Dedifferentiated amniotic fluid mesenchymal stem cell (primary cell): ENCODE measurements at regions not wholly inside any gene's neighbourhood (a gene's known extent, or its start where the extent isn't known, plus 50 kb on each side); places are given as distances from the start of the nearest gene placed in this dataset.

Experiments used
- DNase-seq: peaks from one replicate; pipeline ENCODE4 v3.0.0-alpha.2; 2016; ENCODE audit errors: extremely low spot score

DNA sequence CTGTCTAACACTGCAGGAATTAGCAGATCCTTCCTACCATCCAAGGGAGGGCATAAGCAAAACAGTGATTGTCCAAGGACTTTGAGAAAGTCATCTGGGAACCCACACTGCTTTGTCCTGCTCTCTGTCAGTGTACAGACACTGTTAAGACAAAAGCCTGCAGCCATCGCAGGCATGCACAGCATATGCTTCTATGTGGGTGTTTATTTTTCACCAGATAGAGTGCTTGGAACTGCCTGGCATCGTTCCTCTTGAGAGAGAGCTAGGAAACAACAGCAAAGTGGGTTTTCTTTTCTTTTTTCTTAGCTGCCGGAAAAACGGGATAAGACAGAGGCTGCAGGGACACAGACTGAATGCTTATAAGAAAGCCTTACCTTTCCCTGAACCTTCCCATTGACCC is 212.3 kb downstream of the ICE1 start:
- no peak for DNase-seq

DNA sequence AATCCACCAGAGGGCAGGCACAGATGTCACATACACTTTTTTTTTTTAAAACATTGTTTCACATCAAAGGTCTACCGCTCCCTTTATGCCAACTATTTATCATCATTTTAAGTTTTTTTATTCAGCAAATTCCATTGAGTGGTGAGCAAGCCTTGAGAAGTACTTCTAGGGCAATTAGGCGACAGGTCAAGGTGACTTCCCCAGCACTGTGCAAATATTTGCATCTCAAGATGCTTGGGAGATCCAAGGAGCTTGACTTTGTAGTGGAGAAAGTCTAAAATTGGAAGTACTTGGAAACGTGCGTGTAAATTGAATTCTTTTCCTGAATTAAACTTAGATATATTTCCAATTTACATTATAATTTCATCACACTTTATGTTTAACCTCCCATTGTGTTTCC is 211.1 kb downstream of the ICE1 start:
- DNase-seq = no peak

DNA sequence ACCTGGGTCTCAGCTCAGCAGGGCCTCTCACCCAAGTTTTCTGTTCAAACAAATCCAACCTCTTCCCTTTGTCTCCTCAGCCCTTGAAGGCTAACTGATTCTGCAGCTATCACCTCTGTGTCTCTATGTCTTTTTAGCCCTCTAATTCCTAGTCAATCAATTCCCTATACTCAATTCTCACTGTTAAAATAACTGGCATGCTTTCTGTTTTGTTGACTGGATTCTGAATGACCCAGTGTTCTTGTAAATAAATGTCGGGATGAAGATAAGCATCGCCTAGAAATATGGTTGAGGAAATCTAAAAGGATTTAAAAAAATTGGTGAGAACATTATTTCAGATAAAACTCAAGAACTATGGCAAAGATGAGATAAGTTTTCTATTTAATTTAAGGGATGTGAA is 210.2 kb downstream of the ICE1 start:
- DNase-seq = no peak

DNA sequence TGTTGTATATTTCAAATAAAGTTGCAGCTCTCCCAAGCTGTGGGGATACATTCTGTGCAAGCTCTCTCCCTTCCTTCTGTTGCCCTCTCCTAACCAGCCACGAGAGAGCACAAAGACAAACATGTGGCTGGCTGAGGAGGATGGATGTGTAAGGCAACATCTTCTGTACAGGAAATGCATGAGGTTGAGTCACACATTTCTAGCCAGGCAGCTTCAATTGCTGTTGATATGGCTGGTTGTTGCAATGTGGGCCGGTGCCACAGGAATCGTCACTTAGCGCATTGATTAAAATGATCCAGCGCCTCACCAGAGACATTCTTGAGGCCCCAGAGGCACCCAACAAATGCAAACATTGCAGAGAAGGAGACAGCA is 207.1 kb downstream of the ICE1 start:
- no peak for DNase-seq

DNA sequence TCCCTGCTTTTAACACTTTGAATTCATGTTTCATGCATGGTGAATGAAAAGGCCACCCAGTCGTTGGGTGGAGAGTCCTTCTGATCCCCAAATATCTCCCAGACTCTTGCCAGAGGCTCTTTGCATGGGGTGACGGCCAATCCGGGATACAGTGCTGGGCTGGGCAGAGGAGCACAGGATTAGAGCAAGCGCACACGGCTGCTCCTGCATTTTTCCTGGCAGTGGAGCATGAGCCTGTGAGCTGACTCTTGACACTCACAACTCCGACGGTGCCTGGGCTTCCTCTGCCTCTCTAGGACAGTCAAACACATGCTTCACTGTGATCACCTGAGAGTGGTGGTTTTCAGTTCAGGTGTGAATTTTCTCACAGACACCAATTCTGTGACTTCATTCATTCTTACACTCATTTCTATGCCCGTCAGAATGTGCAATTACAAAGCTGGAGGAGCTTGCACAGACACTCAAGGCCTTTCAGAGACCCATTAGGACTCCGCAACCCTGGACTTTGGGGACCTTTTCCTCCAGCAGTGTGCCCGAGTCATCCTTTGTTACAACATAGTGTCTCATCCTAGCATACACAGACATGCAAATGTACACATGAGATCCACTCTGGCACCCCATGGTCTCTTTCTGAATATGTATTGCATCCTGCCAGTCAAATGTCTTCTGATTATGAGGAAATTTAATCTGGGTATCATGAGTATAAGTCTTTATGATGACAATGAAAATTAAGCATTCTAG is 206.6 kb downstream of the ICE1 start:
- DNase-seq = no peak

DNA sequence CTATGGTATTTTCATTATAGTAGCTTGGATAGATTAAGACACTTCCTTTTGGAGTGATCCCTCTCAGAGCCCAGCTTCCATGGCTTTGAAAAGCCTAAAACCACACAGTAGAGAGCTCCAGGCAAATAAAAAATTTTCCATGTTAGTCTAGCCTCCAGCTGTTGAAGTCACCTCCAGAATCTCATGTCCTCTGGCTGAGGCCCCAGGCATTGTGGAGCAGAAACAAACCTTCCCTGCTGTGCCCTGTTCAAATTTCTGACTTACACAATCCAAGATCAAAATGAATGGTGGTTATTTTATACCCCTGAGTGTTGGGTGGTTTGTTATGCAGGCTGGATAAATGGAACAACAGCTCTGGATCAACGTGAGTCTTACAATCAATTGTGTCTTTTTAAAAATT is 203.9 kb downstream of the ICE1 start:
- DNase-seq = no peak

DNA sequence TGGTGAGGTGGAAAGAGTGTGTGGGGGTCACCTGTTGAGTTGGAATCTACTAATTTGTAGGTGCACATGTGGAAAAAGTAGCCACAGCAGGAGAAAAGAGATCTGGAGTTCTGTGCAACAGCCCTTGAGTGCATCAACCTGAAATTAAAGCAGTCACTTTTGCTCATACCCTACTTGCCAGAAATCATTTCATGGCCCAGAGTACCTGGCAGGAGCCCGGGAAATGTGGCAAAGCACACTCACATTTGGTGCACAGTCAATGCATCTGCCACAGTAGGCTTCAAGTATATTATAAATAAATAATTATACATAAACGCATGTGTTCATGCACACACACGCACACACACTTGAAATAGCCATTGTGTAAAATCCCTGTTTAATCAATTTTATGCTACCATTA is 203.0 kb downstream of the ICE1 start:
- no peak for DNase-seq

DNA sequence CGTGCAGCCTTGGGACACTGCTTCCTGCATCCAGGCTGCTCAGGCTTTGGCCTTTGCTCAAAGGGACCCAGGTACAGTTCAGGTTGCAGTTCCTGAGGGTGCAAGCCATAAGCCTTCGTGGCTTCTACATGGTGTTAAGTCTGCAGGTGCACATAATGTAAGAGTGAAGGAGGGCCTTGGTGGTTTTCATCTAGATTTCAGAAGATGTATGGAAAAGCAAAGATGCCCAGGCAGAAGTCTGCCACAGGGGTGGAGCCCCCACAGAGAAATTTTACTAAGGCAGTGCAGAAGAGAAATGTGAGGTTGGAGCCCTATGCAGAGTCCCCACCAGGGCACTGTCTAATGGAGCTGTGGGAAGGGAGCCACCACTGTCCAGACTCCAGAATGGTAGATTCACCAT is 200.9 kb downstream of the ICE1 start:
- DNase-seq = no peak

DNA sequence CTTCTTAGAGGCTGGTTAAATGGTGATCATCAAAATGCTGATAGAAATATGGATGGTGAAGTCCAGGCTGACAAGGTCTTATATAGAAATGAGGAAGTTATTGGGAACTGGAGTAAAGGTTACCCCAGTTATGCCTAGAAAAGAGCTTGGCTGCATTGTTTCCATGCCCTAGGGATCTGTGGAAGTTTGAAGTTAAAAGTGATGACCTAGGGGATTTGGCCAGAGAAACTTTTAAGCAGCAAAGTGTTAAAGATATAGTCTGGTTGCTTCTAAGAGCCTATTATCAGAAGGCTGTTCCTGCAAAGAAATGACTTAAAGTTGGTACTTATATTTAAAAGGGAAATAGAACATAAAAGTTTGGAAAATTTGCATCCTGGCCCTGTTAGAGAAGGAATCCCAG is 200.3 kb downstream of the ICE1 start:
- DNase-seq = no peak

DNA sequence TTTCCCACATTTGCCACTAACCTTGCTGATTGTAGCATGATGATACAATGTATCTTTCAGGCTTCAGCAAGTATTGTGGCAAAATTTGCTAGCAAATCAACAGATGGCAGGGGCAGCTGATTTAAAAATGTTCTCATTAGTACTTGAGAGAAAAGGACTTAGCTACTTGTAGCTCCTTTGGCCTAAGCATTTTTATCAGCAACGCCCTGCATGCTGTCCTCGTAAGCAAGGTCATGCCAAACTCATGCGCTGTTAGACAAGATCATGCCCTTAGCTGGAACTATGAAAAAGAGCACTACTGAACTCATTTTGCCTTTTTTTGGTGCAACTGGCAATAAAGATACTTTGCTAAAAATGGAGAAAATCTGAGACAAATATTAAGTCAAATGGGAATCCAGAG is 197.1 kb downstream of the ICE1 start:
- DNase-seq = no peak

DNA sequence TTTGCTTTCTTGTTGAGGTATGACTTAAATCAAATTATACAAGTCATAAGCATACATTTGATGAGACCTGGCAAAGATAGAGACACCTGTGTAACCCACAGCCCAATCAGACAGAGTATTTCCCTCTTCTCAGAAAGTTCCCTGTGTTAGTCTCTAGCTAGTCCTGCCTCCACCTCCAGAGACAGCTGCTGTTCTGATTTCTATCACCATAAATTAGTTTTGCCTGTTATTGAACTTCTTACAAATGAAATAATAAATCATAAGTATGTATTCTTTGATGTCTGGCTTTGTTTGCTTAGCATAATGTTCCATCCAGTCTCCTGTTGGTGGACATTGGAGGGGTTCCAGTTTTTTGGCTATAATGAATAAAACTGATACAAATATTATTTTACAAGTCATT is 194.5 kb downstream of the ICE1 start:
- no peak for DNase-seq

DNA sequence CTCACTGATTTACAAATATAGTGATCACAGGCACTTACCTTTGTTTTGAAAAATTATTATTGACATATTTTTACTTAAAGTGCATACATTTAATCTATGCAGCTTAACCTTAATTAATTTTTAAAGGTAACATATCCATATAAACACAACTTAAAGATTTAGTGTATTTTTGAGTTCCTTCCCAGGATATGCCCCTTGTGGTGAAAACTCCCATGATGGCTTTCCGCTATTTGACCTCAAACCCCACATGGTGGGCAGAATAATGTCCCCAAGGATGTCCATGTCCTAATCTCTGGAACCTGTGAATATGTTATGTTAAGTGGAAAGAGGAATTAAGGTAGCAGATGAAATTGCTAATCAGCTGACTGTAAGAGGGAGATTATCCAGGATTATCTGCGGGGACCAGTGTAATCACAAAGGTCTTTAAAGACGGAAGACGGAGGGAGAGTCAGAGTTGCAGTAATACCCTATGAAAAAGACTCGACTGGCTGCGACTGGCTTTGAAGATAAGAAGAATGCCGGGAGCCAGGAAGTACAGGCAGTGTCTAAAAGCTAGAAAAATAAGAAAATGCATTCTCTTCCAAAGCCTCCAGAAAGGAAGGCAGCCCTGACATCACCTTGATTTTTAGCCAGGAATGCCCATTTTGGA is 193.9 kb downstream of the ICE1 start:
- DNase-seq = no peak

DNA sequence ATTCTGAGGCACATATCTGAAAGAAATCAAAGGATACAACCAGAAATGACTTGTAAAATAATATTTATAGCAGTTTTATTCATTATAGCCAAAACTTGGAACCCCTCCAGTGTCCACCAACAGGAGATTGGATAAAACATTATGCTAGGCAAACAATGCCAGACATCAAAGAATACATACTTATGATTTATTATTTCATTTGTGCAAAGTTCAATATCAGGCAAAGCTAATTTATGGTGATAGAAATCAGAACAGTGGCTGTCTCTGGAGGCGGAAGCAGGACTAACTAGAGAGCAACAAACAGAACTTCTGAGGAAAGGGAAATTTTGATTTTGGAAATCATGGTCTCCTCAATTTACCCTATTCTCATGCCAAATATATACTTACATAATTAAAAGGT is 193.1 kb downstream of the ICE1 start:
- no peak for DNase-seq

DNA sequence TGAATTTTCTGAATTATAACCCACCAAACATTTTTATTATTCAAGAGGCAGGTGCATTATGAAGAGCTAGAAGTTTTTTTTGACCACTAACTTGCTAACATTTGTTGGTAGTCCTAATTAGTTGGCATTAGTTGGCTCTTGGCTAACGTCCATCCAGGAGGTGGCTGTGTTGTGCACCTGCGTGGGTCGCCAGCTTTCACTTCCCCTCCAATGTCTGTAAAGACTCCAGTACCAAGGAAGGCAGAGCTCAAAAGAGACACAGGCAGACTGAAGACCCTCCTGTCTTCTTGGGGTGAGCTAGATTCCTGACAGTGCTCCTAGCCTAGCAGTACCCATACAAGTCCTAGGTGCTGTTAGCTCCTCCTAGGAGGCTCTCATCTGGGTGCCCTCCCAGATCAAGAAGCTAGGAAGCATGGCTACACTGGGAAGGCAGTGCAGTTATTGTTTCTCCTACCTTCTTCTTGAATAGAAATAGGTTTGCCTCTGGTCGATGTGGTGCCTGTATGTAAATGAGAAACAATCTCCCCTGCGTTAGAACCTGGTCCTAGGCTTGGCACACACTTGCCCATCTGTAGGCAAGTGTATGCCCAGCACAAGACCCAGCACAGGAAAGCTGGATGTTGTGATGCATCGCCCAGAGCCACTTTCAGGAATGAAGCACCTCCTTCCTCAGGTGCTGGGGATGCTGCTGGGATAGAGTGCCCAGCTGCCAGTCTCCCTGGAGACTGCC is 190.9 kb downstream of the ICE1 start:
- no peak for DNase-seq

DNA sequence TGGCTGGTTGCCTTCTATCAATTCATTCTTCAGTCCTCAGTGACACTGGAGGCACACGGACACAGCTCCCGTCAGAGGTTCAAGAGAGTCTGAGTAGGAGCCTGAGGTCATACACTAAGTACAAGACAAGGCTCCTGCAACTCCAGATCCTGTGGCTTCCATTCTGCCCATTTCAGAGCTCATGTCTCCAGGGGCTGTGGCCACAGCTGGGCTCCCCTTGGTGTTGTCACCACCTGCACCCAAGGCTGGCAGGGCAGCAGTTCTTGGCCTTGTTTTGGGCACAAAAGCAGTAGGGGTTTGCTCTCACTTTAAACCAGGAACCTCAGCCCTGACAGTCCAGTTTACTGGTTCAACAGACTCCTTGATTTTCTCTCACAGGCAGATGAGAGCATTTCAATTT is 189.6 kb downstream of the ICE1 start:
- DNase-seq = no peak

DNA sequence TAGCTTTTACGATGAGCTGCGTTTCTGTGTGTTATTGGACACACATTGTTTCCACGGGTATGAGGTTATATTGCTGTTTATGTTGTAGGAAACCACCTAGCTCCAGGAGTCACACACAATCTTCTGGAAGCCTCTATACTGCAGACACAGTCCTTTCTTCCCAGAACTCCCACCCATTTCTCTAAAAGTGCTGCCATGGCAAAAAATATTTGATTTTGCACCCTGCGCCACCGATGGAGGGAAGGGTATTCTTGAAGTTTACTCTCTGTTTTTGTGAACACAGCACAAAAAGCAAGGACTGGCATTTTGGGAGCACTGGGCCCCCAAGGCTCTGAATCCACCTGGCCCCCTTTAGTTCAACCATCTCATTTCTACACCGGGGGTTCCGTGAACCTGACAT is 187.5 kb downstream of the ICE1 start:
- DNase-seq = no peak

DNA sequence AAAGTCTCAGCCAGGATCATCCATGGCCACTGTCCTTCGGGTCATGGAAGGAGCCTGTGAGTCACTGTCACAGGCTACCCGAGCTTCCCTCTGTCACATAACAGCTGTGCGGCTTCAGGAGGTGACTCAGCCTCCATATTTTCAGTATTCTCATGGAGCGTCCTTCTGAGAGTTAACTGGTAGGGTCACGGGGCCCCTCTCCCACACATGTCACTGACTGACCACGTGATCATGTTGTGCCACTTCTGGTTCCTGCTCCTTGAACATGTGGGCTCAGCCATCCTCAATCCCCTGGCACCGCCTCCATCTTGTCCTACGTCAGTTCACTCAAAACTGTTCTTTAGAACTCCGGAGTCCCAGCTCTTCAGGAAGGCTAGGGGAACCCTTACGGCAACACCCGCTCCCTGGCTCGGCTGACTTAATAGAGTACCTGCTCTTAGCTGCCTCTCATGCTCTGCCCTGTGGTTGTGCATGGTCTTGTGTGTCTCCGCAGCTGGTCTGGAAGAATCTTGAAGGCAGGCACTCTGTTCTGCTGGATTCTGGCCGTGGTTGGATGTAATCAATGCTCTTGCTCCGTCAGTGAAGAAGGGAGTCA is 182.8 kb downstream of the ICE1 start:
- DNase-seq = no peak

DNA sequence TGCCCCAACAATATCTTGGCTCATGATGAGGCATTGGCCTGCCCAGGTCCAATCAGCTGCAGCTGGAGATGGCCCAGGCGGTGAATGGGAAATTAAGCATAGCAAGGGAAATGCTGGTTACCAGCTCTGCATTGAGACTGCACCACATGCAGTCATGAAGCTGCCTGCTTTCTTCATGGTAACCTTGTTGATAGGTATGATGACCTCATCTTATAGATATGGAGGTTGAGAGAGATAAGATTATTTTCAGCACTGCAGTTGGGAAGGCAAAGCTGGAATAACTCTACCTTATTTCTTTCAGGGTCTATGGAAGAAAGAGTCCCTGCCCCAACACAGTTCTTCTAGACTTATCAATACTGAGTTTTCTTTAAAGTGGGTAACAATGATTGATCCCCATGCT is 180.1 kb downstream of the ICE1 start:
- DNase-seq = no peak

DNA sequence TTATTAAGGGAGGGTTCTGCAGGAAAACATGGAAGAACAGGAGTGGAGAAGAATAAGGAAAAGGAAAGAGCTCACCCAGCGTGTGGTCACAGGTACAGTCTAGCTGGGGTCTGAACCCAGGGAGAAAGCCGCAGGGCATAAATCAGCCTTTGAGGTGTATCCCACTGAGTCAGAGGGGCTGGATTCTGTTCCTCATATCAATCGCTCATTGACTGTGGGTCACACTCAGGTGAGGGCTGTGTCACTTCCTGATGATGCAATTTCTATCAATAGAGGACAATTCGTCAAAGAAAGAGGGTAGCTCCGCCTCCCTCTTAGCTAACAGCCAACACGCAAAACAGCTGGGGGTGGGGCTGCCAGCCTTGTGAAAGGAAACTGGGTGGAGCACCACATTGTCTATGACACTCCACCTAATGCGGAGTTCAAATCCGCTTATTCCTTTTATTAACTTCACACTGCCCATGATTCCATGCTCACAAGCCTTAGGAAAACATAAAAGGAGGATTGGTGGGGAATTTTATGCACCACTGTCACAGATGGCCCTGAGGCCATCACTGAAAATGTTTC is 176.2 kb downstream of the ICE1 start:
- DNase-seq = no peak

DNA sequence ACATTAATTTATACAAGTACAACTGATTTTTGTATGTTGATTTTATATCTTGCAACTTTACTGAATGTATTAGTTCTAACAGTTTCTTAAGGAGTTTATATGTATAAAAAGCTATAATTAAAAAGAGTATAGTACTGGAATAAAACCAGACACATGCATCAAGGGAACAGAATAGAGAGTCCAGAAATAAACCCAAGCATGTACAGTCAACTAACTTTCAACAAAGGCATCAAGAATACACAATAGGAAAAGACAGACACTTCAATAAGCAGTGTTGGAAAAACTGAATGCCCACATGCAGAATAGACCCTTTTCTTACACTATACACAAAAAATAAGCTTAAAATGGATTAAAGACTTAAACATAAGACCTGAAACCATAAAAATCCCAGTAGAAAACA is 170.9 kb downstream of the ICE1 start:
- DNase-seq = no peak

DNA sequence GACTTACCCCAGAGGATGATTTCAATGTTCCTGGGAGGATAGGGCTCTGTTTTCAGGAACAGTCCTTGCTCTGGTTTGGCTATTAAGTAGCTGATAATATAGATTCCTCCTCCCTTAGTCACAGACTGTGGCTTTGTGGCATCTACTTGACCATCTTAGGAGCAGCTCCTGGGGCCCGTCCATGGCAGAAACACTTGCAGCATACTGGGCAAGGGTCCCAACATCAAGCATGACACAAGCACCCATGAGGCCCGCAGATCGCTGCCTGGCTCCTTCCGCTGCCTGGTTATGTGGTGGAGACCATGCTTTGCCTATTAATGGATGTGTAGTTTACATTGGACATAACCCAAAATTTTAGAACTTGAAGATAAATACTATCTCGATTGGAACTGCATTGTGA is 170.1 kb downstream of the ICE1 start:
- no peak for DNase-seq

DNA sequence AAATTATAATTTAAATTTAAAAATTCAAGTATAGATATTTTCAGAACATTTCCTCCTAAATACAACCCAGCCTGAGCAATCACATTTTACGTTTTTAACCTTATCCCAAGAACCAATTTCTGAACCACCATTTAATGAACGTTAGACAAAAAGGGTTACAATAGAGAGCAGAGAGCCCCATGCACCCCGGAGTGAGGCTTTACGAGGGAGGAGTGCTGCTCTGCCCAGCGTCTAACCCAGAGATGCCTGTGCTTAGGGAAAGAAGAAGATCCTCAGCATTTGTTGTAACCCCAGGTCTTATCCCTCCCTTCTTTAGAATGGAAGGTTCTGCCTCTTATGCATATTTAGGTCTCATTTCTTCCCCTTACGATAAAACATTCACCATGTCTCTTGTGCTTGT is 169.1 kb downstream of the ICE1 start:
- no peak for DNase-seq

DNA sequence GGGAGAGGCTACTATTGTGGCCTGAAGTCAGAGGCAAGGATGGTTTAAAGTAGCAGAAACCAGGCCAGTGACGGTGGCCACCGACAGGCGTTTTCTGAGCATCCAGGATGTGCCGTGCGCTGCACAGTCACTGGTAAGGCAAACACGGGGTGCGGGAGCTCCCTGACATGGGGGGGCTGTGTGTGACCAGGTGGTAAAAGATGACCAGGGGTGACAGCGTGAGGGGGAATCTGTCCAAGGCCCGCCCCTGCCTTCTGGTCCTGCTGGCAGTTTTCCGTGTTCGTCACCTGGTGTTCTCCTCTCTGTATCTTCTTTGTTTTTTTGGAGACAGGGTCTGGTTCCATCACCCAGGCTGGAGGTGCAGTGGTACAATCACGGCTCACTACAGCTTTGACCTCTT is 167.4 kb downstream of the ICE1 start:
- DNase-seq = no peak
